Fibroblast of the aortic adventitia (primary cell): ENCODE measurements at regions not wholly inside any gene's neighbourhood (a gene's known extent, or its start where the extent isn't known, plus 50 kb on each side); places are given as distances from the start of the nearest gene placed in this dataset.

Source experiments
- DNase-seq: peaks from one replicate; pipeline ENCODE4 v3.0.0-alpha.2; 2010; ENCODE audit warnings: low read depth
- H3K4me3 ChIP-seq: 2 replicates; pipeline ENCODE4 v1.5.1; 2011; ENCODE audit warnings: low read depth, mild to moderate bottlenecking, control low read depth, low read length, moderate library complexity
- TF ChIP-seq, protein P1 (sequence below): IDR thresholded peaks from 2 replicates; pipeline ENCODE4 v1.5.1; 2011; ENCODE audit warnings: mild to moderate bottlenecking, low read length, control low read depth, inconsistent platforms; ENCODE audit not compliant: insufficient read depth

DNA sequence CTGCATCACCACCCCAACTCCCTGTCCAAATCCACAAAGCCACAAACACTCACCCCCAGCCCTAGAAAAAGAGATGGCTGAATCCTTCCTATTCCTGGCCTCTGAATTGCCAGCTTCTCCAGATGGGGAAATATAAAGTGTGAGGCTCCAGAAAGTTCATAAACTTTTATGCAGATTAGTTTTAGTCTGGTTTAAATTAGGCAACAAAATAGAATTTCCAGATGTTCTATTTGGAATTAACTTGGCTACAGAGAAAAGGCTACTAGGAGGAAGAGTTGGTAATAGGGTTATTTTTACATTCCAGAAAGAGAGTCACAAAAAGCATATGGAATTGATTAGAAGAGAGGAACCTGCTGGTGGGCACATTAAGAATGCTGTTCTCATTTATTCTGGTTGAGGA lies 56.0 kb downstream of the EN1 start:
- DNase-seq = peak; percentile 21
- no peak overlapping the region for H3K4me3 ChIP-seq
- TF ChIP-seq, protein P1, sequence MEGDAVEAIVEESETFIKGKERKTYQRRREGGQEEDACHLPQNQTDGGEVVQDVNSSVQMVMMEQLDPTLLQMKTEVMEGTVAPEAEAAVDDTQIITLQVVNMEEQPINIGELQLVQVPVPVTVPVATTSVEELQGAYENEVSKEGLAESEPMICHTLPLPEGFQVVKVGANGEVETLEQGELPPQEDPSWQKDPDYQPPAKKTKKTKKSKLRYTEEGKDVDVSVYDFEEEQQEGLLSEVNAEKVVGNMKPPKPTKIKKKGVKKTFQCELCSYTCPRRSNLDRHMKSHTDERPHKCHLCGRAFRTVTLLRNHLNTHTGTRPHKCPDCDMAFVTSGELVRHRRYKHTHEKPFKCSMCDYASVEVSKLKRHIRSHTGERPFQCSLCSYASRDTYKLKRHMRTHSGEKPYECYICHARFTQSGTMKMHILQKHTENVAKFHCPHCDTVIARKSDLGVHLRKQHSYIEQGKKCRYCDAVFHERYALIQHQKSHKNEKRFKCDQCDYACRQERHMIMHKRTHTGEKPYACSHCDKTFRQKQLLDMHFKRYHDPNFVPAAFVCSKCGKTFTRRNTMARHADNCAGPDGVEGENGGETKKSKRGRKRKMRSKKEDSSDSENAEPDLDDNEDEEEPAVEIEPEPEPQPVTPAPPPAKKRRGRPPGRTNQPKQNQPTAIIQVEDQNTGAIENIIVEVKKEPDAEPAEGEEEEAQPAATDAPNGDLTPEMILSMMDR = no peak

DNA sequence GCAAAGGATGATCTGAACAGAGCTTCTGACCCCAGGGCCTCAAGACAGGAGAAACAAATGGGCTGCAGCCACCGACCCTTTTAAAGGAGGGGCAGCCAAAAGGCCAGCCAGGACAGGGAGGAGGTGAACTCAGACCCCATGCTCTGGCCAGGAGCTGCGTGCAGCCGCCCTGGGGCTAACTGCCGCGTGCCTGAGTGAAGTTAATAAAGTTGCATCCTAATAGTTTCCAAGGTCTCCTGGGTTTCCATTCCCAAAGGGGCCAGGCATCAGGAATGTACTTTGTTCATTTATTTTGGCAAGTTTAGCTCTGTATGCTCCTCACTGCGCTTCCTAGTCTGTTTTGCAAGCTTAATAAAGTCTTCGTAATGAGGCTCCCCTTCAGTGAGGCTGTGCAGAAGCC lies 60.7 kb downstream of the EN1 start:
- TF ChIP-seq, protein P1 = no peak
- peak; percentile 52 for DNase-seq
- no peak overlapping the region for H3K4me3 ChIP-seq

DNA sequence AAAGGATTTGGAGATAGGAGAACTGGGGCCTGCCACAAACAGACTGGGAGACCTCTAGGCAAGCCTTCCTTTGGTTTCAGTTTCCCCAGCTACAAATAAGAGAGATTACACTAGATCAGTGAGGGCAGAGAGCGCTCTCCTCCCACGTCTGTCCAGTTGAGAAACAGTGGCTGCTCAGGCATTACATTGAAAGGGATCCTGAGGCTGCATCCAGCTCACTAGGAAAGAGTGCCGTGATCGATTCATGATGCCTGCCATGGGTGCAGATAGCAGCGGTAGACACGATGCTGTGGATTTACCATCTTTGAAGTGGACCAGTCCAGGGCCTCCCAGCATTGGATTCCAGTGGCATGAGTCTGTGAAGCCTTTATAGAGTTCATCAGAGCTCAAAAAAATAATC lies 62.6 kb downstream of the EN1 start:
- H3K4me3 ChIP-seq = no peak overlapping the region
- TF ChIP-seq, protein P1 = no peak
- DNase-seq = no peak

DNA sequence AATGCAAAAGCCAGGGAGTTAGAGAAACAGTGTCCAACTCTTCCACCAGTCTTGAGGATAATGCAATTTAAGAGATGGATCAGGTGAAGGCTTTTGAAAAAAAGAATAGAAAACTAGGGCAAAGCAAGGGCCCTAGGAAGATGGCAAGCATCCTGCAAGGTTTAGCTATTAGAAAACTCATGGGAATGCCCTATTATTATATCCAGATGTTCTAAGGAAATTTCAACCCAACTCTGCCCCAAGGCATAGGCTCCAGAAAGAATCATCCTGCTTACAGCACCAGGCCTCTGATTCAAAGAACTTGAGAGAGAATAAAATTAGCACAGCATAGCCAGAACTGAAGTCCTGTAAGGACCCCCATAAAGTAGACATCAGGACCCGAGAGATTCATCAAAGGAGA lies 68.1 kb downstream of the EN1 start:
- DNase-seq = peak; percentile 22
- TF ChIP-seq, protein P1 = no peak
- H3K4me3 ChIP-seq = no peak overlapping the region

DNA sequence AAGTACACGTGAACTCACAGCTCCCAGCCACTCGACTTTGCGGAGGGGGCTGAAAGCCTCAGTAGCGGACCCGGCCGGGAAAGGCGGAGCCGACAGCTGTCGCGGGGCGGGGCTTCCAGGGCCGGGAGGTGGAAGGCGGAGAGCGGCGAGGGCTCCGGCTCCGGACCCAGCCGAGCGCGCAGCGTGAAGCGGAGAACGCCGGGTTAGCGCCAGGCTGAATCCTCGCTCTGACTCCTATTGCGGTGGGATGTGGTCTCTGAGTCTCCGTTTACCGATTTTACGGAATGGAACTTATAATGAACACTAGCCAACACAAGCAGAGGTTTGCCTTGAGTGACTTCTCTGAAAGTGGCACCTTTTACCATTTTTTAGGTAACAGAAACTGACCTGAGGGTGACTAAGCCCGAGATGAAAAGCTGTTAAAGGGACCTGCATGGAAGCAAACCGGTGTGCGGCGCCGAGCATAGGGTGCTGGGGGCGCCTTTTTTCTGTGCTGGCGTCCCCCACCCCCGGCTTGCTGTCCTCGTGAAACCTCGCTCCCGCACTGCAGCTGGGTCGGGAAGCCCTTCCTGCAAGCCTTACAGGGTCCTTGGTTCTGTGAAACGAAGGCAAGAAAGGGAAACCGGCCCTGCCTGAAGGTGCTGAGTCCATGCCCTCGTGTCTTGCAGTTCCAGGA lies 72.9 kb downstream of the EN1 start:
- TF ChIP-seq, protein P1 = no peak
- peak; percentile 43 for DNase-seq
- H3K4me3 ChIP-seq = peak overlapping the region; percentile 64

DNA sequence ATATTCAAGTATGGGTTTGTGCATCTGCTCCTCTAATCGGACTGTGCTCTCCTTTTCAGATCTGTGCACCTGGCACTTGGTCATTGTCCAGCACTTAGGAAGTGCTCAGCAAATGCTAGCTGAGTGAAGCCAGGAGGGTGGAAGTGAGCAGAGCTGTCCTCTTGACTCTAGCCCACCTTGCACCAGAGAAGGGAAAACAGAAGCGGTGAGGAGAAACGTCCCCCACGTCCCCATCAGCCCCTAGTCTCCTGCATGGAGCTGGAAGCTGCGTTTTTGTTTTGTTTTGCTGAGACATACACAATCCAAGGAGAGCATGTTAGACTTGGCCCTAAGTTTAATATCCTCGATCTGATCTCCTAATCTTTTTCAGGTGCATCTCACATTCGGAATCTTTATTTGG lies 73.6 kb downstream of the EN1 start:
- TF ChIP-seq, protein P1 = no peak
- DNase-seq = no peak
- no peak overlapping the region for H3K4me3 ChIP-seq
